Activated CD4-positive, alpha-beta memory T cell treated with anti-CD3 and anti-CD28 coated beads, Interleukin-2, amount 10 ng/mL, durations not matched to agents 7 days and 5 days (primary cell): ENCODE measurements at regions not wholly inside any gene's neighbourhood (a gene's known extent, or its start where the extent isn't known, plus 50 kb on each side); places are given as distances from the start of the nearest gene placed in this dataset.
"Not testable (repeated sequence)": the region's sequence is repeated elsewhere in the genome, so short reads cannot be mapped to it uniquely, and the experiment has no call there.

Experiments used
- CTCF ChIA-PET: fragments of 350-600 bp; sonication (Branson Sonifier 250); formaldehyde crosslinking; loops from one replicate; lab custom pipeline; 2021; ENCODE audit warnings: antibody characterized with exemption, inconsistent platforms; lab: Charles Lee
- POLR2A ChIA-PET: fragments of 350-600 bp; sonication (Branson Sonifier 250); formaldehyde crosslinking; loops from one replicate; lab custom pipeline; 2021; ENCODE audit warnings: antibody characterized with exemption; lab: Charles Lee
- DNase-seq: peaks from one replicate; pipeline ENCODE4 v3.0.0-alpha.2; 2020
- H3K27ac Mint-ChIP-seq: one replicate; pipeline ENCODE4 v1.8.0; 2021; ENCODE audit warnings: mild to moderate bottlenecking, mixed read lengths
- H3K27me3 Mint-ChIP-seq: one replicate; pipeline ENCODE4 v1.8.0; 2021; ENCODE audit warnings: mixed read lengths
- H3K36me3 Mint-ChIP-seq: one replicate; pipeline ENCODE4 v1.8.0; 2021; ENCODE audit warnings: low read depth, mixed read lengths
- H3K4me1 Mint-ChIP-seq: one replicate; pipeline ENCODE4 v1.8.0; 2021; ENCODE audit warnings: mixed read lengths
- H3K4me3 Mint-ChIP-seq: one replicate; pipeline ENCODE4 v1.8.0; 2021; ENCODE audit warnings: mild to moderate bottlenecking, mixed read lengths
- H3K9me3 Mint-ChIP-seq: one replicate; pipeline ENCODE4 v1.8.0; 2021; ENCODE audit warnings: mixed read lengths

DNA sequence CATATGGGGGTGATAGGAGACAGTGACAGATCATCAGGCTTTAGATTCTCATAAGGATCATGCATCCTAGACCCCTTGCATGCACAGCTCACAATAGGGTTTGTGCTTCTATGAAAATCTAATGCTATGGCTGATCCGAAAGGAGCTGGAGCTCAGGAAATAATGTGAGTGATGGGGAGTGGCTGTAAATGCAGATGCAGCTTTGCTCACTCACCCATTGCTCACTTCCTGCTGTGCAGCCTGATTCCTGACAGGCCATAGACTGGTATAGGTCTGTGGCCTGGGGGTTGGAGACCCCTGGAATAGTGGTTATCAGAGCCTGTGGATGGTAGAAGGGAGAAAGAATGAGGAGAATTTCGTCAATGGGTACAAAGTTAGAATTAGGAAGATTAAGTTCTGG lies 2751.1 kb downstream of the ARAP2 start:
- ChIA-PET CTCF (no interaction called here), POLR2A (no interaction called here)
- Mint-ChIP-seq H3K9me3 (peaks cover 3% of the 10 kb centered on the region), H3K4me1 (no peaks in the 10 kb centered on the region), H3K4me3 (no peak overlapping the region), H3K27me3 (no peaks in the 10 kb centered on the region), H3K36me3 (no peaks in the 10 kb centered on the region), H3K27ac (no peak overlapping the region)
- DNase-seq: no peak

DNA sequence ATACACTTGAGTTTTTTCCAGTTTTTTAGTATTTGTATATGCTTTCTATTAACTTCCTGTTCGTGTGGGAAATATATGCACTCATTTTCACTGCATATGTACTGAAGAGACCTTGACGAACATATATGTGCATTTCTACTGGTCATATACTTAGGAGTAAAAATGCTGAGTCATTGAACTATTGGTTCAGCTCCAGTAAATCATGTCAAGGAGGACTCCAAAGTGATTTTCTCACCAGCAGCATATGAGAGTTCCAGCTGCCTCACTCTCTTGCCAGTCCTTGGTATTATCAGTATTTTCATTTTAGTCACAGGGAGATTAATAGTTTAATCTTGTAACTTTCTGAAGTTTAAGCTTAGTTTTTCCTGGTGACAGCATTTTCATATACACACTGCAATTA lies 2750.2 kb downstream of the ARAP2 start:
- Mint-ChIP-seq H3K4me3 (no peak overlapping the region), H3K27me3 (no peaks in the 10 kb centered on the region), H3K36me3 (no peaks in the 10 kb centered on the region), H3K9me3 (peaks cover 9% of the 10 kb centered on the region), H3K4me1 (no peaks in the 10 kb centered on the region), H3K27ac (no peak overlapping the region)
- ChIA-PET POLR2A (no interaction called here), CTCF (no interaction called here)
- no peak for DNase-seq

DNA sequence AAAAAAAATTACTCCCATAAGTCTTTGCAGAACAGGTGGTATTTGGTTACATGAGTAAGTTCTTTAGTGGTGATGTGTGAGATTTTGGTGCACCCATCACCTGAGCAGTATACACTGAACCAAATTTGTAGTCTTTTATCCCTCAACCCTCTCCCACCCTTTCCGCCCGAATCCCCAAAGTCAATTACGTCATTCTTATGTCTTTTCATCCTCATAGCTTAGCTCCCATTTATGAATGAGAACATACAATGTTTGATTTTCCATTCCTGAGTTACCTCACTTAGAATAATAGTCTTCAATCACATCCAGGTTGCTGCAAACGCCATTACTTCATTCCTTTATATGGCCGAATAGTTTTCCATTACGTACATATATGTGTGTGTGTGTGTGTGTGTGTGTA lies 2742.7 kb downstream of the ARAP2 start:
- POLR2A ChIA-PET, H3K36me3 Mint-ChIP-seq, H3K4me1 Mint-ChIP-seq, DNase-seq, H3K4me3 Mint-ChIP-seq, CTCF ChIA-PET, H3K27ac Mint-ChIP-seq, H3K27me3 Mint-ChIP-seq: not testable (repeated sequence)
- peaks cover 18% of the 10 kb centered on the region for H3K9me3 Mint-ChIP-seq

DNA sequence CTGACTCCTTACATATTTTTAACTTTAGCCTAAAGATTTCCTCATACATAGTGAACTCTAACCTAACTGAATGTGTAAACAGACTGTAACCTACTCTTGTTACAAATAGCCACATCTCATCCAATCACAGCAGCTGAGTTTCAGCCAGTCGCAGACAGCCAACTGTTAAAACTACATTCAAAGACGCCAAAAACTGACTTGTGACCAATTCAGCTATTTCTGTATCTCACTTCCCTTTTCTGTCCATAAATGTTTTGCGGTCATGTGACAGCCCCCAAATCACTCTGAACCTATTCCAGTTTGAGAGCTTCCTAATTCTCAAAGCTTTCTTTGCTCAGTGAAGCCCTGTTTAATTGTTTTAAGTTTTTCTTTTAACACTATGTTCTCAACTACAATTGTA lies 2731.9 kb downstream of the ARAP2 start:
- Mint-ChIP-seq H3K4me3 (no peak overlapping the region), H3K27me3 (no peaks in the 10 kb centered on the region), H3K9me3 (peaks cover 7% of the 10 kb centered on the region), H3K27ac (no peak overlapping the region), H3K36me3 (no peaks in the 10 kb centered on the region), H3K4me1 (no peaks in the 10 kb centered on the region)
- ChIA-PET POLR2A (no interaction called here), CTCF (no interaction called here)
- no peak for DNase-seq

DNA sequence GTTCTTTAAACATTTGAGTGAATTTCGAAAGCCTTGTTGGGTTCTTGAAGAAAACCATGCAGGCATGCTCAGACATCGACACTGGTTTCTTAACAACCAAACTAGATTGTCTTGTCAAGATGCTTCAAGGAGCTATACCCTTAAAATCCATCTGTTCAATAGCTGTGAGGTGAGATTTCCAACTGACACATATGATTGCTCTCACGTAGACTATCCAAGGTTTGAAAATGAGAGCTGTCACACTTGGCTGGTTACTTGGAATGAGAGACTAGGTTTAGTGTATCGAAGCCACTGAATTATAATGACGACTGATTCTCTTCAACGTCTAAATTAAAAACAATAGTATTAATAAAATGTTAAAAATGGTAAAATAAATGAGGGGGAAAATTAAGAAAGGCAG lies 2725.5 kb downstream of the ARAP2 start:
- POLR2A ChIA-PET: no interaction called here
- Mint-ChIP-seq H3K27ac (no peak overlapping the region), H3K36me3 (no peaks in the 10 kb centered on the region), H3K27me3 (no peaks in the 10 kb centered on the region), H3K4me1 (no peaks in the 10 kb centered on the region), H3K9me3 (peaks cover 4% of the 10 kb centered on the region), H3K4me3 (no peak overlapping the region)
- no peak for DNase-seq
- CTCF ChIA-PET: no interaction called here

DNA sequence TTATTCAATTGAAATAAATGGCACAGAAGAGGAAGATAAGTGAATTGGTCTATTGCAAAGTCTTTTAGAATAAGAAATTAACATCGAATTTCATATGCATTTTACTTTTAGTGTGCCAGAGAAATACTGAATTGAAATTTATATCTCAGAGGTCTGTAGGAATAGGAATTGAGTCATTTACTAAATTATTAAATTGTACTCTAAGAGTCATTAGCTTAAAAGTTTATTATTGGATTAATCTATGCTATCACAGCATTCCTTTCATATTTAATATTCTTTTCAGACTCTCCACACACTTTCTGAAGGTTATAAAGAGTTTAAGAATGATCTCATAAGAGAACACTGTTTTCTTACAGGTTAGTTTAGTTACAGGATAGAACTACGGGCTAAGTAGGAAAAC lies 2711.5 kb downstream of the ARAP2 start:
- no peak for DNase-seq
- H3K4me1 Mint-ChIP-seq: no peaks in the 10 kb centered on the region

DNA sequence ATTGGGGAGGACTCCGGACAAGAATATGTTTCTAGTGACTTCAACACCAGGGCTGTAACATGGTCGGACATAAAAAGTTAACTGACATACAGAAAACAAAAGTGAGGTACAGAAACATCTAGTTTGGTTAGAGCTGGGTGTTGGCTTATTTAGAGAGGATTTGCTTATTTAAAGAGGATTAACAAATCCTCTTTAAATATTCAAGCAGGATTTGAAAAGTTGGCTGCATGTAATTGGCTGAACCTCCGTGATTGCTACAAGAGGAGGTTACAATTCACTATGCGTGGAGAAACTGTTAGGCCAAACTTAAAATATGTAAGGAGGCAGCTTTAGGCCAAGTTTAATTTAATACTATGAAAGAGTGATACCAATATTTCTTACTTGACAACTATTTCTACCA lies 2707.4 kb downstream of the ARAP2 start:
- no peak for DNase-seq
- ChIA-PET CTCF (no interaction called here), POLR2A (no interaction called here)
- Mint-ChIP-seq H3K36me3 (no peaks in the 10 kb centered on the region), H3K4me1 (no peaks in the 10 kb centered on the region), H3K27me3 (no peaks in the 10 kb centered on the region), H3K9me3 (peaks cover 2% of the 10 kb centered on the region), H3K27ac (no peak overlapping the region), H3K4me3 (no peak overlapping the region)

More for the DNA sequence above, 2711.5 kb downstream of the ARAP2 start:
- Mint-ChIP-seq H3K27me3 (no peaks in the 10 kb centered on the region), H3K27ac (no peak overlapping the region), H3K9me3 (peaks cover 2% of the 10 kb centered on the region), H3K4me3 (no peak overlapping the region), H3K36me3 (no peaks in the 10 kb centered on the region)
- CTCF ChIA-PET: no interaction called here
- POLR2A ChIA-PET: no interaction called here

DNA sequence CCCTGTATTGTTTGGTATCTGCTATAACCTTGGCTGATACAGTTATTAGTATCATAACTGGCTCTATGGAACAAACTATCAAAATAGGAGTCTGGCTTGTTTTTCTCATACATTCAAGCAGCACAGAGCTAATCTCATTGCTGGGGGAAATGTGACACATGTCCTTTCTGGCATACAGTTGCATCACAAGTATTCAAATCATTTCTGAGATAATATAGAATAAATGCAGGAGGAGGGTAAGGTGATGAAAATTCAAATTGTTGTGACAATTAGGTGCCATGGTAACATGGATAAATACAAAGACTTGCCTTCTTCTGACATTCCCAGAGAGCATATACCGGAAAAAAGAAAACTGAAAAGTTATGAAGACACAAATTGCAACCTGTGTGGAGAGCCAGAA lies 2706.8 kb downstream of the ARAP2 start:
- H3K27ac Mint-ChIP-seq: no peak overlapping the region
- CTCF ChIA-PET: no interaction called here
- H3K9me3 Mint-ChIP-seq: peaks cover 2% of the 10 kb centered on the region
- POLR2A ChIA-PET: no interaction called here
- no peaks in the 10 kb centered on the region for H3K27me3 Mint-ChIP-seq
- no peaks in the 10 kb centered on the region for H3K4me1 Mint-ChIP-seq
- no peak for DNase-seq
- H3K4me3 Mint-ChIP-seq: no peak overlapping the region
- H3K36me3 Mint-ChIP-seq: no peaks in the 10 kb centered on the region

DNA sequence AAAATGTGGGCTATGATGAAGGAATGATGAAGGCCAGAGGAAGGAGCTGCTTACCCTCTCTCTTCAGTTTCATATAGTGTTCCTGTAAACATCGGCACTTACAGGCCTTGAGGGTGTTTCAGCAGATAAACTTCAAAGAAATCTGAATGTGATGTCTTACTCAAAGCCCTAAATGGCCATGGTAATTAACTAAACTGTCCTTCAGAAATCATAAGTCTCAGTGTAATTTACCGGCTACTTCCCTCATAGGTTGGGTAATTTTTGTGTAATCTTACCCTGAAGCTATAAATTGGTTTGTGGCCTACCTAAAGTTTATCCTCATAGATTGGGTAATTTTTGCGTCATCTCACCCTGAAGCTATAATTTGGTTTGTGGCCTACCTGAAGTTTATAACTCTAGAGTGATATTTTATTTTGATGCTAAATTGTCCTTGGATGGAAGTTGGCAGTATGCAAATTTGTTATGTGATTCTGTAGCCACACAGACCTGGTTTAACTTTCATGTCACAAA lies 2700.3 kb downstream of the ARAP2 start:
- Mint-ChIP-seq H3K9me3 (peaks cover 14% of the 10 kb centered on the region), H3K27ac (no peak overlapping the region), H3K4me1 (no peaks in the 10 kb centered on the region), H3K4me3 (no peak overlapping the region), H3K27me3 (no peaks in the 10 kb centered on the region), H3K36me3 (no peaks in the 10 kb centered on the region)
- CTCF ChIA-PET: no interaction called here
- DNase-seq: no peak
- POLR2A ChIA-PET: no interaction called here

DNA sequence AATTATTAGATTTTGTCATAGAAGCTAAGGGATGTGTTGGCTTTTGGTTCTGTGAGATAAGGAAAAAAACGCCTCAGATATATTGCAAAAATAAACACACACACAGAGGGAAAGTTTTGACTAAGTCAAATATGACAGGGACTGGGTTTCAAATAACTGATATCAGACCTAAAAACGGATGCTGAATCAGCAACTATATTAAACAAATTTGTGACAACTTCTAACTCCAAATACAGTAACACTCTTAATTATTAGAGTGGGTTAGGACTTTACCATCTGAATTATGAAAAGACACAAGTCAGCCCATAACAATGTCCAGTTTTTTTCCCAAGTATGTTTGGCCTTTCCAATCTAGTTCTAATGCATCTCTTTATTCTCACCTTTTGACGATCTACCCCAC lies 2693.1 kb downstream of the ARAP2 start:
- Mint-ChIP-seq H3K27ac (no peak overlapping the region), H3K4me1 (no peaks in the 10 kb centered on the region), H3K36me3 (no peaks in the 10 kb centered on the region), H3K27me3 (no peaks in the 10 kb centered on the region), H3K9me3 (peaks cover 20% of the 10 kb centered on the region), H3K4me3 (no peak overlapping the region)
- CTCF ChIA-PET: no interaction called here
- POLR2A ChIA-PET: no interaction called here
- DNase-seq: no peak

DNA sequence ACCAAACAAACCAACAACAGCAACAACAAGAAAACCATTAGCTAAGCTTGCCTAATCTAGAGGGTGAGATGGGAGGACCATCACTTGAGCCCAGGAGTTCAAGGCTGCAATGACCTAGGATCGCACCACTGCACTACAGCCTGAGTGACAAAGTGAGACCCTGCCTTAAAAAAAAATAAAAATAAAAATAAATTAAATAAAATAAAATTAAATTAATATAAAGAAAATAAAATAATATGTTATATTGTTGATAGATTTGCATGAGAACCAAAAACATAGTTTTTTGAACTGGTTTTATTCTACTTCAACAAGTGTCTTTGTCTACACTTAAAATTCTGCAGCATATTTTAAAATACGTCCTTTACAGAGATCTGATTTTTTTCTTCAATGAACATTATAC lies 2683.1 kb downstream of the ARAP2 start:
- ChIA-PET POLR2A (no interaction called here), CTCF (no interaction called here)
- Mint-ChIP-seq H3K4me1 (no peaks in the 10 kb centered on the region), H3K27ac (no peak overlapping the region), H3K27me3 (no peaks in the 10 kb centered on the region), H3K36me3 (no peaks in the 10 kb centered on the region), H3K4me3 (no peak overlapping the region), H3K9me3 (peaks cover 3% of the 10 kb centered on the region)
- no peak for DNase-seq

DNA sequence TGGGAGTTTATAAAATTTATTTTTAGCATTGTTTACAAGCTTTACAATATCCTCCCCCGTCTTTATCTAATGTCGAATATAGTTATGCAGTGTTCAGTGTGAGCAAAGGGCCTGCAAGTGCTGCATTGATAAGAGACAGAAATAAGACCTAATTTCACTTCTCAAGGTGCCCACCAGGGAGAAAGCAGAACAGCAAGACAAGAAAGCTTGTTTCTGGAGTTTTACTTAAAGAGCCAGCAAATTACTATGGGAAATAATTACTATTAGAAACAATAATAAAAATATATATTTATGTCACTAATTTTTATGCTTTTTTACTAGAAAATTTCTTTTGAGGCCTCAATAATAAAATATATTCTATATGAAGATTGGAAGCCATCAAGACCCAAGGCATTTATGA lies 2677.7 kb downstream of the ARAP2 start:
- ChIA-PET CTCF (no interaction called here), POLR2A (no interaction called here)
- no peaks in the 10 kb centered on the region for H3K4me1 Mint-ChIP-seq

DNA sequence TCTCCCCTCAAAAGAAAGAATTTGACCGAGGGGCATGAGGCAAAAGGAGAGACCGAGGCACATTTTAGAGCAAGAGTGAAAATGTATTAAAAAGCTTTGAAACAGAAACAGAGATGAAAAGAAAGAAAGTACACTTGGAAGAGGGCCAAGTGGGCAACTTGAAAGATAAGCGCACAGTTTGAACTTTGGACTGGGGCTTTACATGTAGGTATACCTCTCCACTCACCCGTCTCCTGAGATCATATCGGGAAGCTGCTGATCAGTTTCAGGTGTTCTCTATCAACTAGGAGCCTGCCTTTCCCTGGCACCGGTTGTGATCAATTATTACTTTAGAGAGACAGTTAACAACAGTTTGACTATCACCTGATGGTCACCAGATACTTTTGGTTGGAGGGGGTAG lies 2666.5 kb downstream of the ARAP2 start:
- H3K27me3 Mint-ChIP-seq: no peaks in the 10 kb centered on the region
- no peak overlapping the region for H3K27ac Mint-ChIP-seq
- peaks cover 7% of the 10 kb centered on the region for H3K9me3 Mint-ChIP-seq
- ChIA-PET CTCF (no interaction called here), POLR2A (no interaction called here)
- no peaks in the 10 kb centered on the region for H3K4me1 Mint-ChIP-seq
- H3K4me3 Mint-ChIP-seq: no peak overlapping the region
- DNase-seq: no peak
- H3K36me3 Mint-ChIP-seq: no peaks in the 10 kb centered on the region

More for the DNA sequence above, 2677.7 kb downstream of the ARAP2 start:
- Mint-ChIP-seq H3K27ac (no peak overlapping the region), H3K27me3 (no peaks in the 10 kb centered on the region), H3K9me3 (peaks cover 3% of the 10 kb centered on the region), H3K4me3 (no peak overlapping the region), H3K36me3 (no peaks in the 10 kb centered on the region)
- no peak for DNase-seq

DNA sequence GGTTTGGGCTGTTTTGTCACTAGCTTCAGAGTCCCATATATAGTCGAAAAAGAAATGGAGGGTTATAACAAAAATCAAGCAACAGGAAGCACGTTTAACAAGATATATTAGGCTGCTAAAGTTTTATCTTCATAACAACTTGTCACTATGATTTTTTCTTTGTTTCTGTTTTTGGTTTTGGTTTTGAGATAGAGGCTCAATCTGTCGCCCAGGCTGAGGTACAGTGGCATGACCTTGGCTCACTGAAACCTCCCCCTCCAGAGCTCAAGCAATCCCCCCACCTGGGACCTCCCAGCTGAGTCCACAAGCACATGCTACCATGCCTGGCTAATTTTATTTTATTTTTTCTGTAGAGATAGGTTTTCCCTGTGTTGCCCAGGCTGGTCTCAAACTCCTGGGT lies 2664.4 kb downstream of the ARAP2 start:
- Mint-ChIP-seq H3K4me1 (no peaks in the 10 kb centered on the region), H3K27me3 (no peaks in the 10 kb centered on the region), H3K4me3 (no peak overlapping the region), H3K36me3 (no peaks in the 10 kb centered on the region), H3K27ac (no peak overlapping the region), H3K9me3 (peaks cover 1% of the 10 kb centered on the region)
- ChIA-PET CTCF (no interaction called here), POLR2A (no interaction called here)
- no peak for DNase-seq

DNA sequence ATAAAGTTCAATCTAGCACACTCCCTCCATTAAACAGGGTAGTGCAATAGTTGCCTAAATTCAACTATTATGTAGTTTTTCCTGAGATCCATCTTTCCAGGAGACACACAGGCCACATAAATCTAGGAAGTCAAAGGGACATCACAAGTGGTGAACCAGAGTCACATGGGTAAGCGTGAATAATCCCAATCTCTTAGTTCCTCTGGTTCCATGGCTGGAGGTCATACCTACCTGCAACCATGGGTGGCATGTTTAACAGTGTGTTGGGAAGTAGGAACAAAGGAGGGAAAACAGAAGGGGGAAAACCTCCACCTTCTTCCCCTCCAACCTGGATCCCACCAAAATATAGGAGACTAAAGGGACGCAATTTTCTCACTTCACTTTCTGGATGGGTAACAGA lies 2651.6 kb downstream of the ARAP2 start:
- Mint-ChIP-seq H3K27ac (no peak overlapping the region), H3K36me3 (no peaks in the 10 kb centered on the region), H3K4me1 (no peaks in the 10 kb centered on the region), H3K27me3 (no peaks in the 10 kb centered on the region), H3K9me3 (peaks cover 32% of the 10 kb centered on the region), H3K4me3 (no peak overlapping the region)
- no peak for DNase-seq
- CTCF ChIA-PET: no interaction called here
- POLR2A ChIA-PET: no interaction called here
